ENCODE measurements at regions not wholly inside any gene's neighbourhood (a gene's known extent, or its start where the extent isn't known, plus 50 kb on each side); places are given as distances from the start of the nearest gene placed in this dataset.
A peak's percentile ranks its signal among the peaks of the same experiment; 100 is the strongest.
"Not testable (repeated sequence)": the region's sequence is repeated elsewhere in the genome, so short reads cannot be mapped to it uniquely, and the experiment has no call there.

- no peak for DNase-seq
Observed at GRCh38 chr6:116982401-116982800, 105.4 kb downstream of the RFX6 start.

GRCh38 chr6:116983375-116983774, 106.3 kb downstream of the RFX6 start:
- DNase-seq, result no peak

- no peak for DNase-seq
Observed at GRCh38 chr6:116986819-116987218, 109.8 kb downstream of the RFX6 start.

GRCh38 chr6:116990679-116991078, 113.6 kb downstream of the RFX6 start:
- no peak for DNase-seq

- DNase-seq, result no peak
Observed at GRCh38 chr6:116992546-116992945, 115.5 kb downstream of the RFX6 start.

GRCh38 chr6:116994447-116994846, 117.4 kb downstream of the RFX6 start:
- no peak for DNase-seq

GRCh38 chr6:116996842-116997241, 119.8 kb downstream of the RFX6 start:
- DNase-seq, result no peak

GRCh38 chr6:116997496-116997895, 120.5 kb downstream of the RFX6 start:
- DNase-seq, result no peak

GRCh38 chr6:117007659-117008058, 130.6 kb downstream of the RFX6 start:
- DNase-seq, result no peak

GRCh38 chr6:117008618-117009017, 131.6 kb downstream of the RFX6 start:
- no peak for DNase-seq

GRCh38 chr6:117014641-117015473, 137.8 kb downstream of the RFX6 start:
- DNase-seq, result not testable (repeated sequence)

- DNase-seq, result not testable (repeated sequence)
Observed at GRCh38 chr6:117015474-117015804, 138.4 kb downstream of the RFX6 start.

GRCh38 chr6:117018771-117019170, 141.7 kb downstream of the RFX6 start:
- no peak for DNase-seq

GRCh38 chr6:117022774-117023173, 145.7 kb downstream of the RFX6 start:
- DNase-seq, result no peak

- DNase-seq, result no peak
Observed at GRCh38 chr6:117025310-117025709, 148.3 kb downstream of the RFX6 start.

GRCh38 chr6:117028256-117028655, 151.2 kb downstream of the RFX6 start:
- DNase-seq, result no peak

- no peak for DNase-seq
Observed at GRCh38 chr6:117034547-117034946, 157.5 kb downstream of the RFX6 start.

GRCh38 chr6:117034971-117035370, 157.9 kb downstream of the RFX6 start:
- DNase-seq, result no peak

- DNase-seq, result no peak
Observed at GRCh38 chr6:117050301-117050700, 173.3 kb downstream of the RFX6 start.

- DNase-seq, result peak in 1 of 2 donors; percentile 2
Observed at GRCh38 chr6:117072134-117072533, 193.2 kb upstream of the VGLL2 start.

GRCh38 chr6:117072781-117073180, 192.6 kb upstream of the VGLL2 start:
- DNase-seq, result no peak

GRCh38 chr6:117074672-117075071, 190.7 kb upstream of the VGLL2 start:
- no peak for DNase-seq

GRCh38 chr6:117075218-117075617, 190.1 kb upstream of the VGLL2 start:
- DNase-seq, result no peak

GRCh38 chr6:117076076-117076475, 189.3 kb upstream of the VGLL2 start:
- no peak for DNase-seq

Measured in right lung (tissue), 2 donors.